ENCODE measurements at regions not wholly inside any gene's neighbourhood (a gene's known extent, or its start where the extent isn't known, plus 50 kb on each side); places are given as distances from the start of the nearest gene placed in this dataset.

- Histone ChIP-seq H3K27ac (no peak overlapping the region), H3K4me3 (no peak overlapping the region), H3K4me1 (no peaks in the 10 kb centered on the region), H3K27me3 (no peaks in the 10 kb centered on the region), H3K36me3 (no peaks in the 10 kb centered on the region), H3K9me3 (no peaks in the 10 kb centered on the region)
- intact Hi-C loops (cut with DNase I; ENCODE audit: low total_unique reads), result no loop called here
- DNase-seq (ENCODE audit: low spot score in 2 of 2), result no peak
- TF ChIP-seq POLR2A (IDR thresholded peaks at IDR 0.05) (no peak), POLR2AphosphoS5 (IDR thresholded peaks at IDR 0.05) (no peak)
- TF ChIP-seq, protein P1, sequence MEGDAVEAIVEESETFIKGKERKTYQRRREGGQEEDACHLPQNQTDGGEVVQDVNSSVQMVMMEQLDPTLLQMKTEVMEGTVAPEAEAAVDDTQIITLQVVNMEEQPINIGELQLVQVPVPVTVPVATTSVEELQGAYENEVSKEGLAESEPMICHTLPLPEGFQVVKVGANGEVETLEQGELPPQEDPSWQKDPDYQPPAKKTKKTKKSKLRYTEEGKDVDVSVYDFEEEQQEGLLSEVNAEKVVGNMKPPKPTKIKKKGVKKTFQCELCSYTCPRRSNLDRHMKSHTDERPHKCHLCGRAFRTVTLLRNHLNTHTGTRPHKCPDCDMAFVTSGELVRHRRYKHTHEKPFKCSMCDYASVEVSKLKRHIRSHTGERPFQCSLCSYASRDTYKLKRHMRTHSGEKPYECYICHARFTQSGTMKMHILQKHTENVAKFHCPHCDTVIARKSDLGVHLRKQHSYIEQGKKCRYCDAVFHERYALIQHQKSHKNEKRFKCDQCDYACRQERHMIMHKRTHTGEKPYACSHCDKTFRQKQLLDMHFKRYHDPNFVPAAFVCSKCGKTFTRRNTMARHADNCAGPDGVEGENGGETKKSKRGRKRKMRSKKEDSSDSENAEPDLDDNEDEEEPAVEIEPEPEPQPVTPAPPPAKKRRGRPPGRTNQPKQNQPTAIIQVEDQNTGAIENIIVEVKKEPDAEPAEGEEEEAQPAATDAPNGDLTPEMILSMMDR (IDR thresholded peaks at IDR 0.05), result no peak
Observed at GRCh38 chr9:17994695-17995425, 416.0 kb downstream of the SH3GL2 start.

GRCh38 chr9:17996728-17997127 lies 417.9 kb downstream of the SH3GL2 start:
- intact Hi-C loops (cut with DNase I; ENCODE audit: low total_unique reads), result no loop called here
- Histone ChIP-seq H3K27ac (no peak overlapping the region), H3K36me3 (no peaks in the 10 kb centered on the region), H3K4me1 (no peaks in the 10 kb centered on the region), H3K9me3 (no peaks in the 10 kb centered on the region), H3K4me3 (no peak overlapping the region), H3K27me3 (no peaks in the 10 kb centered on the region)
- no peak for DNase-seq (ENCODE audit: low spot score in 2 of 2)
- TF ChIP-seq POLR2AphosphoS5 (IDR thresholded peaks at IDR 0.05), result no peak
- TF ChIP-seq, protein P1 (IDR thresholded peaks at IDR 0.05), result no peak
- TF ChIP-seq POLR2A (IDR thresholded peaks at IDR 0.05), result no peak

DNA sequence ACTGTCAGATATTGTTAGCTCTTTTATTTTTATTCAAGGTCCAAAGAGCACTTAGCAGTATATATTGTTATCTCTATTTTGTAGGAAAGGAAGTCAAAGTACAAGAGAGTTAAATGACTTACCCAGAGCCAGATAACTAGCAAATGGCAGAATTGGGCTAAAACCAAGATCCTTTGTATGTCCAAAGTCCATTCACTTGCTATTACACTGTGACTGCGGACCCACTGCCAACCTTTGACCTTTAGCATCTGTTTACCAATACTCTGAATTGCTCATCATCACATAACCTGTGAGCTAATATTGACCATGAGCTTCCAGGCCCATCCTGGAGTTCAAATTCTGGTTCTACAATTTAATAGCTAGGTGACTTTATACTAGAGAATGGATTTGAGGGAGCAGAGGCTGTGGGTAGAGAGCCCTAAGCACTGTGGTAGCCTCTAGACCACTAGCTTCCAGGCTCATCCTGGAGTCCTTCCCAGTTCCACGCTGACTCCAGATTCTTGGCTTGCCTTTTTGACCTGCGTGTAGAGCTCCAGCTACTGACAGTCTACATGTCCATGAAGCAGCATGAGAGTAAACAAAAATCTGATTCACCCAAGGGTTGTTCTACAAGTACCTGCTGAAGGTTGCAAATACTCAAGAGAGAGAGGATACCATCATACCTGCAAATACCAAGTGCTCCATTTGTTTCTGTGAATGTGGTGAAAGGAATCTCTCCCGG lies 424.0 kb downstream of the SH3GL2 start:
- Histone ChIP-seq H3K9me3 (no peaks in the 10 kb centered on the region), H3K36me3 (no peaks in the 10 kb centered on the region), H3K4me3 (no peak overlapping the region), H3K4me1 (no peaks in the 10 kb centered on the region), H3K27me3 (no peaks in the 10 kb centered on the region), H3K27ac (no peak overlapping the region)
- TF ChIP-seq POLR2AphosphoS5 (IDR thresholded peaks at IDR 0.05), result no peak
- no peak for TF ChIP-seq POLR2A (IDR thresholded peaks at IDR 0.05)
- TF ChIP-seq, protein P1 (IDR thresholded peaks at IDR 0.05), result no peak
- intact Hi-C loops (cut with DNase I; ENCODE audit: low total_unique reads), result no loop called here
- DNase-seq (ENCODE audit: low spot score in 2 of 2), result no peak

DNA sequence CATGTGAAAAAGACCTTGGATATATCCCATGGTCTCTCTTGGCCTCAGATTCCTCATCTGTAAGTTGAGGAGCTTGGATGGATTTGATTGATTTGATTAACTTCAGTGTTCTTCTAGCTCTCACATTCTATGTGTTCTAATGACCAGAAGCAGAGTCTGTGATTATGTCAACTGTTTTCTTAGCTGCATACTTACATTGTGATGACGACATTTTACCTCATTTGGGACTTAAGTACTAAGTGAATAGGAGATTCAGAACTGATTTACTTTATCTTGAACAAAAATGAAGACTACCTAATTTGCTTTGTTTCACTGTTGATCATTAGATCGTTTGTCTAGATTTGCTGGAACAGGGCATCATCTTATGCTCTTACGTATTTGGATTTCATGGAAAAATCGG lies 427.7 kb downstream of the SH3GL2 start:
- intact Hi-C loops (cut with DNase I; ENCODE audit: low total_unique reads), result no loop called here

More for the DNA sequence above, 427.7 kb downstream of the SH3GL2 start:
- TF ChIP-seq POLR2AphosphoS5 (IDR thresholded peaks at IDR 0.05) (no peak), POLR2A (IDR thresholded peaks at IDR 0.05) (no peak)
- TF ChIP-seq, protein P1 (IDR thresholded peaks at IDR 0.05), result no peak
- no peak overlapping the region for H3K4me3 ChIP-seq
- no peaks in the 10 kb centered on the region for H3K4me1 ChIP-seq
- no peak overlapping the region for H3K27ac ChIP-seq
- H3K9me3 ChIP-seq, result no peaks in the 10 kb centered on the region
- H3K36me3 ChIP-seq, result no peaks in the 10 kb centered on the region
- H3K27me3 ChIP-seq, result no peaks in the 10 kb centered on the region
- DNase-seq (ENCODE audit: low spot score in 2 of 2), result no peak
